RWPE1 (cell line): ENCODE measurements at regions not wholly inside any gene's neighbourhood (a gene's known extent, or its start where the extent isn't known, plus 50 kb on each side); places are given as distances from the start of the nearest gene placed in this dataset.

Experiments used
- CTCF ChIA-PET: fragments of 350-600 bp; sonication (Branson Sonifier 250); formaldehyde crosslinking; extraction: SDS; loops from one replicate; lab custom pipeline; 2021; lab: Yijun Ruan, JAX
- POLR2A ChIA-PET: fragments of 400-600 bp; formaldehyde crosslinking; extraction: SDS; loops from one replicate; lab custom pipeline; 2020; ENCODE audit warnings: antibody characterized with exemption; ENCODE audit not compliant: low non-redundant PET; lab: Yijun Ruan, JAX
- DNase-seq: peaks from one replicate; pipeline ENCODE4 v3.0.0; 2012; ENCODE audit warnings: low spot score
- H3K27ac ChIP-seq: fragments of 450-650 bp; 2 replicates; pipeline ENCODE4 v1.5.1; 2017
- CTCF ChIP-seq: fragments of 450-650 bp; conservative IDR thresholded peaks from 2 replicates; pipeline ENCODE4 v1.5.1; 2017; ENCODE audit warnings: low read depth, mild to moderate bottlenecking

GRCh38 chr9:78574354-78575045 lies 277.6 kb downstream of the PSAT1 start:
- ChIA-PET CTCF (interaction anchor here (0.6 kb wide), 1 partner anchor 785 kb away, joined by 3 read pairs; no protein-coding TSS in a partner anchor), POLR2A (no interaction called here)
- no peak for DNase-seq
- no peak for TF ChIP-seq CTCF
- H3K27ac ChIP-seq = no peak overlapping the region

- DNase-seq = no peak
- no peak overlapping the region for H3K27ac ChIP-seq
- POLR2A ChIA-PET = no interaction called here
- no peak for TF ChIP-seq CTCF
- CTCF ChIA-PET = no interaction called here
Observed at GRCh38 chr9:78575081-78575480, 278.2 kb downstream of the PSAT1 start.

- no peak overlapping the region for H3K27ac ChIP-seq
- CTCF ChIA-PET = no interaction called here
- POLR2A ChIA-PET = no interaction called here
- TF ChIP-seq CTCF = no peak
- no peak for DNase-seq
Observed at GRCh38 chr9:78575771-78576170, 278.8 kb downstream of the PSAT1 start.

GRCh38 chr9:78577156-78577906 lies 280.4 kb downstream of the PSAT1 start:
- ChIA-PET POLR2A (no interaction called here), CTCF (interaction anchor here (0.6 kb wide), 1 partner anchor 405 kb away, joined by 3 read pairs; no protein-coding TSS in a partner anchor)
- TF ChIP-seq CTCF = no peak
- H3K27ac ChIP-seq = no peak overlapping the region
- no peak for DNase-seq

- ChIA-PET CTCF (interaction anchor here (0.6 kb wide), 1 partner anchor 404 kb away, joined by 3 read pairs; no protein-coding TSS in a partner anchor), POLR2A (no interaction called here)
- H3K27ac ChIP-seq = no peak overlapping the region
- no peak for DNase-seq
- no peak for TF ChIP-seq CTCF
Observed at GRCh38 chr9:78578072-78578471, 281.1 kb downstream of the PSAT1 start.

- H3K27ac ChIP-seq = no peak overlapping the region
- POLR2A ChIA-PET = no interaction called here
- CTCF ChIA-PET = interaction anchor here (0.7 kb wide), 1 partner anchor 30 kb away, joined by 3 read pairs; no protein-coding TSS in a partner anchor
- no peak for DNase-seq
- no peak for TF ChIP-seq CTCF
Observed at GRCh38 chr9:78582821-78583220, 285.9 kb downstream of the PSAT1 start.
